GM23338 (cell line): ENCODE measurements at regions not wholly inside any gene's neighbourhood (a gene's known extent, or its start where the extent isn't known, plus 50 kb on each side); places are given as distances from the start of the nearest gene placed in this dataset.

Experiments
- ATAC-seq: fragments of 200-7000 bp; cut with Tn5 transposase; 3 replicates; pipeline ENCODE4 v1.9.1; 2020
- DNase-seq: peaks from one replicate; pipeline ENCODE4 v3.0.0-alpha.2; 2015; ENCODE audit warnings: low spot score
- H2AFZ ChIP-seq: fragments of 200-600 bp; sonication (generic); 2 replicates; pipeline ENCODE4 v1.8.0; 2016; ENCODE audit warnings: antibody characterized with exemption, mild to moderate bottlenecking, moderate library complexity
- H3F3A ChIP-seq: fragments of 200-600 bp; sonication (generic); replicated peaks from 2 replicates; pipeline ENCODE4 v1.8.0; 2017; ENCODE audit warnings: antibody characterized with exemption, mixed run types, low read depth
- H3K27ac ChIP-seq: fragments of 200-600 bp; sonication (generic); 2 replicates; pipeline ENCODE4 v1.6.1; 2016; ENCODE audit warnings: low read depth
- H3K27me3 ChIP-seq: fragments of 200-600 bp; sonication (generic); 2 replicates; pipeline ENCODE4 v1.8.0; 2016; ENCODE audit warnings: mild to moderate bottlenecking, mixed run types, moderate library complexity; ENCODE audit not compliant: insufficient read depth
- H3K36me3 ChIP-seq: fragments of 200-600 bp; sonication (generic); 2 replicates; pipeline ENCODE4 v1.8.0; 2016; ENCODE audit warnings: mild to moderate bottlenecking; ENCODE audit not compliant: insufficient read depth
- H3K4me1 ChIP-seq: fragments of 200-600 bp; sonication (generic); 2 replicates; pipeline ENCODE4 v1.8.0; 2016; ENCODE audit warnings: mild to moderate bottlenecking, moderate library complexity; ENCODE audit not compliant: insufficient read depth
- H3K4me2 ChIP-seq: fragments of 200-600 bp; sonication (generic); 2 replicates; pipeline ENCODE4 v1.7.1; 2017; ENCODE audit warnings: mixed run types
- H3K4me3 ChIP-seq: fragments of 200-600 bp; sonication (generic); 2 replicates; pipeline ENCODE4 v1.6.1; 2016; ENCODE audit warnings: mixed run types
- H3K79me2 ChIP-seq: fragments of 200-600 bp; sonication (generic); replicated peaks from 2 replicates; pipeline ENCODE4 v1.8.0; 2017; ENCODE audit warnings: mild to moderate bottlenecking; ENCODE audit not compliant: insufficient read depth
- H3K9me2 ChIP-seq: fragments of 200-600 bp; sonication (generic); 2 replicates; pipeline ENCODE4 v1.8.0; 2017; ENCODE audit not compliant: insufficient read depth
- H4K20me1 ChIP-seq: fragments of 200-600 bp; sonication (generic); replicated peaks from 2 replicates; pipeline ENCODE4 v1.8.0; 2017; ENCODE audit warnings: mild to moderate bottlenecking; ENCODE audit not compliant: insufficient read depth
- H3K27ac Mint-ChIP-seq: 2 replicates; pipeline ENCODE4 v1.8.0; 2020; ENCODE audit warnings: inconsistent platforms, mild to moderate bottlenecking, moderate library complexity, mixed read lengths
- H3K27me3 Mint-ChIP-seq: 3 replicates; pipeline ENCODE4 v1.8.0; 2022; ENCODE audit warnings: low read depth, mild to moderate bottlenecking, moderate library complexity, mixed read lengths, inconsistent platforms; ENCODE audit not compliant: insufficient read depth, poor library complexity
- H3K36me3 Mint-ChIP-seq: 3 replicates; pipeline ENCODE4 v1.8.0; 2021; ENCODE audit warnings: low read depth, mild to moderate bottlenecking, inconsistent platforms, moderate library complexity, mixed read lengths
- H3K4me1 Mint-ChIP-seq: 3 replicates; pipeline ENCODE4 v1.8.0; 2020; ENCODE audit warnings: mild to moderate bottlenecking, inconsistent platforms, mixed read lengths
- H3K4me3 Mint-ChIP-seq: 3 replicates; pipeline ENCODE4 v1.8.0; 2021; ENCODE audit warnings: moderate library complexity, mild to moderate bottlenecking, inconsistent platforms, mixed read lengths
- H3K9me3 Mint-ChIP-seq: 3 replicates; pipeline ENCODE4 v1.8.0; 2020; ENCODE audit warnings: moderate library complexity, mild to moderate bottlenecking, inconsistent platforms, mixed read lengths
- CREB1 ChIP-seq: fragments of 250-450 bp; sonication (Bioruptor Pico); IDR thresholded peaks from 2 replicates; pipeline ENCODE4 v1.5.0; 2020; ENCODE audit warnings: low read depth, mild to moderate bottlenecking, moderate library complexity
- ETS1 ChIP-seq: IDR thresholded peaks from 2 replicates; pipeline ENCODE4 v1.6.1; 2016; ENCODE audit warnings: antibody characterized with exemption
- EZH2 ChIP-seq: fragments of 200-600 bp; sonication (generic); IDR thresholded peaks from one replicate; pipeline ENCODE4 v1.8.0; 2017; ENCODE audit warnings: antibody characterized with exemption, mild to moderate bottlenecking, low read depth; ENCODE audit not compliant: unreplicated experiment
- EZH2phosphoT487 ChIP-seq: fragments of 200-600 bp; sonication (generic); IDR thresholded peaks from one replicate; pipeline ENCODE4 v1.8.1; 2018; ENCODE audit warnings: antibody characterized with exemption; ENCODE audit not compliant: unreplicated experiment
- JUNB ChIP-seq: IDR thresholded peaks from one replicate; pipeline ENCODE4 v1.6.1; 2016; ENCODE audit warnings: antibody characterized with exemption; ENCODE audit not compliant: unreplicated experiment
- NANOG ChIP-seq: IDR thresholded peaks from 2 replicates; pipeline ENCODE4 v1.6.1; 2016; ENCODE audit warnings: antibody characterized with exemption, borderline replicate concordance
- POLR2AphosphoS5 ChIP-seq: IDR thresholded peaks from 2 replicates; pipeline ENCODE4 v1.6.1; 2016; ENCODE audit warnings: antibody characterized with exemption, low read depth
- STAT1 ChIP-seq: IDR thresholded peaks from one replicate; pipeline ENCODE4 v1.6.1; 2016; ENCODE audit warnings: antibody characterized with exemption; ENCODE audit not compliant: unreplicated experiment
- ZNF114 ChIP-seq: fragments of 250-450 bp; sonication (Bioruptor Pico); IDR thresholded peaks from 2 replicates; pipeline ENCODE4 v1.5.0; 2020; ENCODE audit warnings: mild to moderate bottlenecking, moderate library complexity
- ZNF331 ChIP-seq: fragments of 250-450 bp; sonication (Bioruptor Pico); IDR thresholded peaks from 2 replicates; pipeline ENCODE4 v1.5.0; 2020; ENCODE audit warnings: low read depth, mild to moderate bottlenecking, moderate library complexity
- TF ChIP-seq, protein P1 (sequence below): fragments of 250-450 bp; sonication (Bioruptor Pico); IDR thresholded peaks from 2 replicates; pipeline ENCODE4 v1.5.0; 2020; ENCODE audit warnings: mild to moderate bottlenecking, moderate library complexity
- TF ChIP-seq, protein P2 (sequence below), 2 experiments: fragments of 200-600 bp in 1 of 2; sonication (generic) in 1 of 2; conservative IDR thresholded peaks; 2 replicates each; pipeline versions ENCODE4 v1.5.1 to v1.6.1; 2016 to 2017; ENCODE audit warnings: antibody characterized with exemption in 2 of 2, low read depth in 2 of 2, mild to moderate bottlenecking in 2 of 2, moderate library complexity in 1 of 2
- TF ChIP-seq, protein P3 (sequence below): IDR thresholded peaks from one replicate; pipeline ENCODE4 v1.6.1; 2018; ENCODE audit warnings: antibody characterized with exemption; ENCODE audit not compliant: unreplicated experiment

DNA sequence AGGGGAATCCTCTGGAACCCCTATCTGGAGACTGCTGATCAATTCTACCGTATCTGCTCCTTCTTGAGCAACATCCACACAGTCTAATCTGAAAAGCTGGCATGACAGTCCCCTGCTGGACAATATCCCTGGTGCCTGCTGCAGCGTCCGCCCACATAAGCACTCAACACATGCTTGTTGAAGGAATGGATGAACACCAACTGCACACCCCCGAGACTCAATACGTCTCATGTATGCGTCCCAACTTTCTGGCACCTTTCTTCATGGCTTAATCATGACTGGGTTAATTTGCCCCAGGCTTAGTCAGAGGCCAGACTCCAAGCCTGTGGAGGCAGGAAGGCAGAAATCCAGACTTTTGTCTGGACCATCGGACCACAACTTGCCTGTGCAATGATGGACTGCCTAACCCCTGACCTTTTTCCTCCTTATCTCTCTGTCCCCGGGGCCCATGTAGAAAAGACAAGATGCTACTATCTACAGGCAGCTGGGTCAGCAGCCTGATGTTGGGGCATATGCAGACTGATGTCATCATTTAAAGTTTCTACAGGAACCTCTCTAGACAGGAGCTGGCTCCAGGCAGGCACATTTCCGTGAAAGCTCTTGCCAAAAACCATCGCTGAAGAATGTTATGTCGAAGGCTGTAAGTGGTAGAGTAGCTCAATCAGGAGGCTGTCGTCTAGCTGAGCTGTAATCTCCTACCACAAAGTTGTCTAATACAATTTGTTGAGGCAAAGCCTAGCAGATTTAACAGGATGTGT lies 114.1 kb upstream of the TPM1 start:
- H3K4me3 Mint-ChIP-seq, result no peak overlapping the region

More for the DNA sequence above, 114.1 kb upstream of the TPM1 start:
- no peak overlapping the region for H3K4me3 ChIP-seq
- no peaks in the 10 kb centered on the region for H3K36me3 ChIP-seq
- Mint-ChIP-seq H3K9me3 (no peaks in the 10 kb centered on the region; the same call in 2 of the 3 replicates), H3K27me3 (no peaks in the 10 kb centered on the region), H3K27ac (no peak overlapping the region), H3K36me3 (no peaks in the 10 kb centered on the region), H3K4me1 (no peaks in the 10 kb centered on the region; the same call in 2 of the 3 replicates)
- H3K79me2 ChIP-seq, result no peaks in the 10 kb centered on the region
- no peak overlapping the region for H2AFZ ChIP-seq
- H3F3A ChIP-seq, result no peaks in the 10 kb centered on the region
- TF ChIP-seq ZNF331 (CRISPR knock-in tag) (no peak), CREB1 (CRISPR knock-in tag) (no peak), NANOG (no peak), POLR2AphosphoS5 (no peak), EZH2 (no peak), ZNF114 (no peak), JUNB (no peak), STAT1 (no peak), ETS1 (no peak), EZH2phosphoT487 (no peak)
- TF ChIP-seq, protein P1, sequence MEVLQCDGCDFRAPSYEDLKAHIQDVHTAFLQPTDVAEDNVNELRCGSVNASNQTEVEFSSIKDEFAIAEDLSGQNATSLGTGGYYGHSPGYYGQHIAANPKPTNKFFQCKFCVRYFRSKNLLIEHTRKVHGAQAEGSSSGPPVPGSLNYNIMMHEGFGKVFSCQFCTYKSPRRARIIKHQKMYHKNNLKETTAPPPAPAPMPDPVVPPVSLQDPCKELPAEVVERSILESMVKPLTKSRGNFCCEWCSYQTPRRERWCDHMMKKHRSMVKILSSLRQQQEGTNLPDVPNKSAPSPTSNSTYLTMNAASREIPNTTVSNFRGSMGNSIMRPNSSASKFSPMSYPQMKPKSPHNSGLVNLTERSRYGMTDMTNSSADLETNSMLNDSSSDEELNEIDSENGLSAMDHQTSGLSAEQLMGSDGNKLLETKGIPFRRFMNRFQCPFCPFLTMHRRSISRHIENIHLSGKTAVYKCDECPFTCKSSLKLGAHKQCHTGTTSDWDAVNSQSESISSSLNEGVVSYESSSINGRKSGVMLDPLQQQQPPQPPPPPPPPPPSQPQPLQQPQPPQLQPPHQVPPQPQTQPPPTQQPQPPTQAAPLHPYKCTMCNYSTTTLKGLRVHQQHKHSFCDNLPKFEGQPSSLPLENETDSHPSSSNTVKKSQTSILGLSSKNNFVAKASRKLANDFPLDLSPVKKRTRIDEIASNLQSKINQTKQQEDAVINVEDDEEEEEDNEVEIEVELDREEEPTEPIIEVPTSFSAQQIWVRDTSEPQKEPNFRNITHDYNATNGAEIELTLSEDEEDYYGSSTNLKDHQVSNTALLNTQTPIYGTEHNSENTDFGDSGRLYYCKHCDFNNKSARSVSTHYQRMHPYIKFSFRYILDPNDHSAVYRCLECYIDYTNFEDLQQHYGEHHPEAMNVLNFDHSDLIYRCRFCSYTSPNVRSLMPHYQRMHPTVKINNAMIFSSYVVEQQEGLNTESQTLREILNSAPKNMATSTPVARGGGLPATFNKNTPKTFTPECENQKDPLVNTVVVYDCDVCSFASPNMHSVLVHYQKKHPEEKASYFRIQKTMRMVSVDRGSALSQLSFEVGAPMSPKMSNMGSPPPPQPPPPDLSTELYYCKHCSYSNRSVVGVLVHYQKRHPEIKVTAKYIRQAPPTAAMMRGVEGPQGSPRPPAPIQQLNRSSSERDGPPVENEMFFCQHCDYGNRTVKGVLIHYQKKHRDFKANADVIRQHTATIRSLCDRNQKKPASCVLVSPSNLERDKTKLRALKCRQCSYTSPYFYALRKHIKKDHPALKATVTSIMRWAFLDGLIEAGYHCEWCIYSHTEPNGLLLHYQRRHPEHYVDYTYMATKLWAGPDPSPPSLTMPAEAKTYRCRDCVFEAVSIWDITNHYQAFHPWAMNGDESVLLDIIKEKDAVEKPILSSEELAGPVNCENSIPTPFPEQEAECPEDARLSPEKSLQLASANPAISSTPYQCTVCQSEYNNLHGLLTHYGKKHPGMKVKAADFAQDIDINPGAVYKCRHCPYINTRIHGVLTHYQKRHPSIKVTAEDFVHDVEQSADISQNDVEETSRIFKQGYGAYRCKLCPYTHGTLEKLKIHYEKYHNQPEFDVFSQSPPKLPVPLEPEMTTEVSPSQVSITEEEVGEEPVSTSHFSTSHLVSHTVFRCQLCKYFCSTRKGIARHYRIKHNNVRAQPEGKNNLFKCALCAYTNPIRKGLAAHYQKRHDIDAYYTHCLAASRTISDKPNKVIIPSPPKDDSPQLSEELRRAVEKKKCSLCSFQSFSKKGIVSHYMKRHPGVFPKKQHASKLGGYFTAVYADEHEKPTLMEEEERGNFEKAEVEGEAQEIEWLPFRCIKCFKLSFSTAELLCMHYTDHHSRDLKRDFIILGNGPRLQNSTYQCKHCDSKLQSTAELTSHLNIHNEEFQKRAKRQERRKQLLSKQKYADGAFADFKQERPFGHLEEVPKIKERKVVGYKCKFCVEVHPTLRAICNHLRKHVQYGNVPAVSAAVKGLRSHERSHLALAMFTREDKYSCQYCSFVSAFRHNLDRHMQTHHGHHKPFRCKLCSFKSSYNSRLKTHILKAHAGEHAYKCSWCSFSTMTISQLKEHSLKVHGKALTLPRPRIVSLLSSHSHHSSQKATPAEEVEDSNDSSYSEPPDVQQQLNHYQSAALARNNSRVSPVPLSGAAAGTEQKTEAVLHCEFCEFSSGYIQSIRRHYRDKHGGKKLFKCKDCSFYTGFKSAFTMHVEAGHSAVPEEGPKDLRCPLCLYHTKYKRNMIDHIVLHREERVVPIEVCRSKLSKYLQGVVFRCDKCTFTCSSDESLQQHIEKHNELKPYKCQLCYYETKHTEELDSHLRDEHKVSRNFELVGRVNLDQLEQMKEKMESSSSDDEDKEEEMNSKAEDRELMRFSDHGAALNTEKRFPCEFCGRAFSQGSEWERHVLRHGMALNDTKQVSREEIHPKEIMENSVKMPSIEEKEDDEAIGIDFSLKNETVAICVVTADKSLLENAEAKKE, result no peak
- TF ChIP-seq, protein P2, sequence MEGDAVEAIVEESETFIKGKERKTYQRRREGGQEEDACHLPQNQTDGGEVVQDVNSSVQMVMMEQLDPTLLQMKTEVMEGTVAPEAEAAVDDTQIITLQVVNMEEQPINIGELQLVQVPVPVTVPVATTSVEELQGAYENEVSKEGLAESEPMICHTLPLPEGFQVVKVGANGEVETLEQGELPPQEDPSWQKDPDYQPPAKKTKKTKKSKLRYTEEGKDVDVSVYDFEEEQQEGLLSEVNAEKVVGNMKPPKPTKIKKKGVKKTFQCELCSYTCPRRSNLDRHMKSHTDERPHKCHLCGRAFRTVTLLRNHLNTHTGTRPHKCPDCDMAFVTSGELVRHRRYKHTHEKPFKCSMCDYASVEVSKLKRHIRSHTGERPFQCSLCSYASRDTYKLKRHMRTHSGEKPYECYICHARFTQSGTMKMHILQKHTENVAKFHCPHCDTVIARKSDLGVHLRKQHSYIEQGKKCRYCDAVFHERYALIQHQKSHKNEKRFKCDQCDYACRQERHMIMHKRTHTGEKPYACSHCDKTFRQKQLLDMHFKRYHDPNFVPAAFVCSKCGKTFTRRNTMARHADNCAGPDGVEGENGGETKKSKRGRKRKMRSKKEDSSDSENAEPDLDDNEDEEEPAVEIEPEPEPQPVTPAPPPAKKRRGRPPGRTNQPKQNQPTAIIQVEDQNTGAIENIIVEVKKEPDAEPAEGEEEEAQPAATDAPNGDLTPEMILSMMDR (conservative IDR thresholded peaks at IDR 0.05; ENCODE audit: low read depth in 2 of 2), result no peak
- TF ChIP-seq, protein P3, sequence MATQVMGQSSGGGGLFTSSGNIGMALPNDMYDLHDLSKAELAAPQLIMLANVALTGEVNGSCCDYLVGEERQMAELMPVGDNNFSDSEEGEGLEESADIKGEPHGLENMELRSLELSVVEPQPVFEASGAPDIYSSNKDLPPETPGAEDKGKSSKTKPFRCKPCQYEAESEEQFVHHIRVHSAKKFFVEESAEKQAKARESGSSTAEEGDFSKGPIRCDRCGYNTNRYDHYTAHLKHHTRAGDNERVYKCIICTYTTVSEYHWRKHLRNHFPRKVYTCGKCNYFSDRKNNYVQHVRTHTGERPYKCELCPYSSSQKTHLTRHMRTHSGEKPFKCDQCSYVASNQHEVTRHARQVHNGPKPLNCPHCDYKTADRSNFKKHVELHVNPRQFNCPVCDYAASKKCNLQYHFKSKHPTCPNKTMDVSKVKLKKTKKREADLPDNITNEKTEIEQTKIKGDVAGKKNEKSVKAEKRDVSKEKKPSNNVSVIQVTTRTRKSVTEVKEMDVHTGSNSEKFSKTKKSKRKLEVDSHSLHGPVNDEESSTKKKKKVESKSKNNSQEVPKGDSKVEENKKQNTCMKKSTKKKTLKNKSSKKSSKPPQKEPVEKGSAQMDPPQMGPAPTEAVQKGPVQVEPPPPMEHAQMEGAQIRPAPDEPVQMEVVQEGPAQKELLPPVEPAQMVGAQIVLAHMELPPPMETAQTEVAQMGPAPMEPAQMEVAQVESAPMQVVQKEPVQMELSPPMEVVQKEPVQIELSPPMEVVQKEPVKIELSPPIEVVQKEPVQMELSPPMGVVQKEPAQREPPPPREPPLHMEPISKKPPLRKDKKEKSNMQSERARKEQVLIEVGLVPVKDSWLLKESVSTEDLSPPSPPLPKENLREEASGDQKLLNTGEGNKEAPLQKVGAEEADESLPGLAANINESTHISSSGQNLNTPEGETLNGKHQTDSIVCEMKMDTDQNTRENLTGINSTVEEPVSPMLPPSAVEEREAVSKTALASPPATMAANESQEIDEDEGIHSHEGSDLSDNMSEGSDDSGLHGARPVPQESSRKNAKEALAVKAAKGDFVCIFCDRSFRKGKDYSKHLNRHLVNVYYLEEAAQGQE, result no peak
- no peaks in the 10 kb centered on the region for H3K4me1 ChIP-seq
- H4K20me1 ChIP-seq, result no peaks in the 10 kb centered on the region
- H3K4me2 ChIP-seq, result no peak overlapping the region
- H3K9me2 ChIP-seq, result peaks cover 4% of the 10 kb centered on the region; the same call in 1 of the 2 replicates
- H3K27me3 ChIP-seq, result no peaks in the 10 kb centered on the region
- DNase-seq (no peak), ATAC-seq (no peak)
- H3K27ac ChIP-seq, result no peak overlapping the region
